Spleen (tissue), 11 donors: ENCODE measurements at regions not wholly inside any gene's neighbourhood (a gene's known extent, or its start where the extent isn't known, plus 50 kb on each side); places are given as distances from the start of the nearest gene placed in this dataset.

Experiments used
- DNase-seq: peaks from one replicate; pipeline ENCODE4 v3.0.0-alpha.2; 2020
- H3K27ac ChIP-seq, 8 donors: fragments of 200-600 bp; sonication (generic) in 7 of 8; 1 replicate in 4 of 8; 2 replicates in 4 of 8; pipeline versions ENCODE4 v1.5.0 to v1.8.0; 2016 to 2021; ENCODE audit warnings: inconsistent platforms in 4 of 8, mild to moderate bottlenecking in 4 of 8, moderate library complexity in 1 of 8
- H3K27me3 ChIP-seq, 7 donors: fragments of 200-600 bp; sonication (generic) in 6 of 7; replicated peaks in 1 of 7; 1 replicate in 4 of 7; 2 replicates in 3 of 7; pipeline versions ENCODE4 v1.5.0 to v1.8.0; 2016 to 2021; ENCODE audit warnings: inconsistent platforms in 3 of 7, mild to moderate bottlenecking in 1 of 7
- H3K36me3 ChIP-seq, 6 donors: fragments of 200-600 bp; sonication (generic) in 5 of 6; 1 replicate in 4 of 6; 2 replicates in 2 of 6; pipeline versions ENCODE4 v1.5.0 to v1.8.0; 2016 to 2021; ENCODE audit warnings: inconsistent platforms in 2 of 6
- H3K4me1 ChIP-seq, 6 donors: fragments of 200-600 bp; sonication (generic) in 5 of 6; 1 replicate in 3 of 6; 2 replicates in 3 of 6; pipeline versions ENCODE4 v1.5.0 to v1.8.0; 2016 to 2021; ENCODE audit warnings: inconsistent platforms in 3 of 6
- H3K4me3 ChIP-seq, 8 donors: fragments of 200-600 bp; sonication (generic) in 7 of 8; 1 replicate in 4 of 8; 2 replicates in 4 of 8; pipeline versions ENCODE4 v1.5.0 to v1.8.0; 2016 to 2021; ENCODE audit warnings: inconsistent platforms in 4 of 8, mild to moderate bottlenecking in 4 of 8, moderate library complexity in 2 of 8
- H3K9me3 ChIP-seq, 8 donors: fragments of 200-600 bp; sonication (generic) in 7 of 8; 1 replicate in 4 of 8; 2 replicates in 4 of 8; pipeline versions ENCODE4 v1.5.0 to v1.8.0; 2016 to 2021; ENCODE audit warnings: inconsistent platforms in 4 of 8
- POLR2A ChIP-seq, 3 donors: fragments of 450-650 bp; IDR thresholded peaks; one replicate each; pipeline ENCODE4 v1.5.1; 2017; ENCODE audit warnings: antibody characterized with exemption in 3 of 3, mild to moderate bottlenecking in 1 of 3
- POLR2AphosphoS5 ChIP-seq, 3 donors: sonication (generic); formaldehyde crosslinking; IDR thresholded peaks; one replicate each; pipeline ENCODE4 v1.5.1; 2017; ENCODE audit warnings: antibody characterized with exemption in 3 of 3
- WGBS, 5 donors: extraction: QIAGEN DNeasy Blood & Tissue Kit in 3 of 5; methylation state at CpG; one replicate each; pipeline versions ENCODE4 v1.1.5 to v1.1.7; 2013 to 2018; 5-methylcytosine and 5-hydroxymethylcytosine counted together
- intact Hi-C: fragments of 100-400 bp; cut with DNase I; formaldehyde crosslinking; loops from one replicate; pipeline ENCODE4 v1.15.0; 2023; ENCODE audit warnings: low total_unique reads
- TF ChIP-seq, protein P1 (sequence below), 11 experiments: fragments of 200-600 bp in 7 of 11; fragments of 450-650 bp in 4 of 11; sonication (generic) in 4 of 11; IDR thresholded peaks in 8 of 11; conservative IDR thresholded peaks in 3 of 11; 1 replicate in 7 of 11; 2 replicates in 4 of 11; pipeline versions ENCODE4 v1.4.0 to v1.8.0; 2016 to 2021; ENCODE audit warnings: antibody characterized with exemption in 11 of 11, inconsistent platforms in 4 of 11, mild to moderate bottlenecking in 1 of 11
- donor health status: healthy with polysubstance abuse.
- donor health status: DM: no; HTN: no; CAD: no; lungs with moderate emphysema.
- donor health status: DM: no; HTN: no; CAD: no.
- donor health status: Bipolar disorder and iron deficiency.
- donor health status: healthy.
- donor health status: DM: no; HTN: no; CAD: no.
- donor health status: DM: yes; HTN: yes; CAD: no.

GRCh38 chr14:53628261-53628660 lies 328.4 kb downstream of the BMP4 start:
- Histone ChIP-seq H3K9me3 (no peaks in the 10 kb centered on the region), H3K4me3 (no peak overlapping the region), H3K27me3 (no peaks in the 10 kb centered on the region), H3K36me3 (no peaks in the 10 kb centered on the region), H3K27ac (no peak overlapping the region), H3K4me1 (no peaks in the 10 kb centered on the region)
- WGBS, 5 donors, result 48 to 69% (median 60%) methylated on average over 1 of the region's 1 CpG
- intact Hi-C loops, result no loop called here
- no peak for DNase-seq
- TF ChIP-seq, protein P1, sequence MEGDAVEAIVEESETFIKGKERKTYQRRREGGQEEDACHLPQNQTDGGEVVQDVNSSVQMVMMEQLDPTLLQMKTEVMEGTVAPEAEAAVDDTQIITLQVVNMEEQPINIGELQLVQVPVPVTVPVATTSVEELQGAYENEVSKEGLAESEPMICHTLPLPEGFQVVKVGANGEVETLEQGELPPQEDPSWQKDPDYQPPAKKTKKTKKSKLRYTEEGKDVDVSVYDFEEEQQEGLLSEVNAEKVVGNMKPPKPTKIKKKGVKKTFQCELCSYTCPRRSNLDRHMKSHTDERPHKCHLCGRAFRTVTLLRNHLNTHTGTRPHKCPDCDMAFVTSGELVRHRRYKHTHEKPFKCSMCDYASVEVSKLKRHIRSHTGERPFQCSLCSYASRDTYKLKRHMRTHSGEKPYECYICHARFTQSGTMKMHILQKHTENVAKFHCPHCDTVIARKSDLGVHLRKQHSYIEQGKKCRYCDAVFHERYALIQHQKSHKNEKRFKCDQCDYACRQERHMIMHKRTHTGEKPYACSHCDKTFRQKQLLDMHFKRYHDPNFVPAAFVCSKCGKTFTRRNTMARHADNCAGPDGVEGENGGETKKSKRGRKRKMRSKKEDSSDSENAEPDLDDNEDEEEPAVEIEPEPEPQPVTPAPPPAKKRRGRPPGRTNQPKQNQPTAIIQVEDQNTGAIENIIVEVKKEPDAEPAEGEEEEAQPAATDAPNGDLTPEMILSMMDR (IDR thresholded peaks at IDR 0.05 in 8 of 11, conservative IDR thresholded peaks at IDR 0.05 in 3 of 11), result no peak
- TF ChIP-seq POLR2AphosphoS5 (IDR thresholded peaks at IDR 0.05) (no peak), POLR2A (IDR thresholded peaks at IDR 0.05) (no peak)

- Histone ChIP-seq H3K9me3 (no peaks in the 10 kb centered on the region), H3K36me3 (no peaks in the 10 kb centered on the region), H3K4me1 (no peaks in the 10 kb centered on the region), H3K27ac (no peak overlapping the region), H3K4me3 (no peak overlapping the region), H3K27me3 (no peaks in the 10 kb centered on the region)
- intact Hi-C loops, result no loop called here
- no peak for DNase-seq
- TF ChIP-seq POLR2AphosphoS5 (IDR thresholded peaks at IDR 0.05), result no peak
- TF ChIP-seq, protein P1 (IDR thresholded peaks at IDR 0.05 in 8 of 11, conservative IDR thresholded peaks at IDR 0.05 in 3 of 11), result no peak
- no peak for TF ChIP-seq POLR2A (IDR thresholded peaks at IDR 0.05)
- WGBS, 5 donors, result 73 to 95% (median 78%) methylated on average over 2 of the region's 2 CpGs
These were observed 329.9 kb downstream of the BMP4 start for GRCh38 chr14:53626761-53627160.

DNA sequence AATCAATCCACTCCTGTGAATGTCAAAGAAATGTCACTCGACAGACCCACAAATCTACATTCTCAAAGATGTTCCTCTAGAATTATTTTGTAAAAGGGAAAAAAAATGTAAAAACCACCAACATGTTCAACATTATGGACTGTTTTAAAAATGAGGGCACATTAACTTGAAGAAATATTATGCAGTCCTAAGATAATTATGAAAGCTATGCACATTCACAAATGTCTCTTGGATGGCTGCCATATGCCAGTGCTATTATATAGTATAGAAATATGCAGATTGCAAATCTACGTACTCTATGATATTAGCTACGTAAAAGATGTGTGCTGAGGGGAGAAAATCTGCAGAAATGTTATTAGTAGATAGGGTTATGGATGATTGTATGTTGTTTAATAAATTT lies 334.2 kb downstream of the BMP4 start:
- 75 to 88% (median 86%) methylated on average over 3 of the region's 3 CpGs for WGBS, 5 donors
- DNase-seq, result no peak
- Histone ChIP-seq H3K9me3 (no peaks in the 10 kb centered on the region), H3K4me1 (no peaks in the 10 kb centered on the region), H3K4me3 (no peak overlapping the region), H3K27me3 (no peaks in the 10 kb centered on the region), H3K36me3 (no peaks in the 10 kb centered on the region), H3K27ac (no peak overlapping the region)
- TF ChIP-seq POLR2A (IDR thresholded peaks at IDR 0.05), result no peak
- TF ChIP-seq, protein P1 (IDR thresholded peaks at IDR 0.05 in 8 of 11, conservative IDR thresholded peaks at IDR 0.05 in 3 of 11), result no peak
- TF ChIP-seq POLR2AphosphoS5 (IDR thresholded peaks at IDR 0.05), result no peak
- intact Hi-C loops, result no loop called here

DNA sequence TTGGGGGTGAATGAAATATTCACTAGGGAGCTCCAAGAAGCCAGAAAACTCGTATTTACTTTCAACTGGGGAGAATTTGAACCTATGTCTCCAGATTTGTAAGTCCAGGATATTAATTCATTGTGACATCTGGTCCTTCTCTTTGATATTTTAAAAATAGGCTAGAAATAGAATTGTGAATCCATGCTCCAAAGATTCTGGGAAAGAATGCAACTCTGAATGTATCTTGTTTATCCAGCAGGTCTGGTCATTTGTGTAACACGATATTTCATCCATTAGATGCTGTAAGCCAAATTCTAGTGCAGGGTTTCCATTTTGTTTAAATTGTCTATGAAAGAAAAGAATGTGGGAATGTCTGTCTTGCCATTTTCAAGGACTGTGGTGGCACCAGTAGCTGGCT lies 334.7 kb downstream of the BMP4 start:
- 59 to 72% (median 62%) methylated on average over 2 of the region's 2 CpGs for WGBS, 5 donors
- no peak overlapping the region for H3K27ac ChIP-seq

More for the DNA sequence above, 334.7 kb downstream of the BMP4 start:
- intact Hi-C loops, result no loop called here
- Histone ChIP-seq H3K9me3 (no peaks in the 10 kb centered on the region), H3K4me3 (no peak overlapping the region), H3K27me3 (no peaks in the 10 kb centered on the region), H3K36me3 (no peaks in the 10 kb centered on the region), H3K4me1 (no peaks in the 10 kb centered on the region)
- DNase-seq, result no peak
- TF ChIP-seq, protein P1 (IDR thresholded peaks at IDR 0.05 in 8 of 11, conservative IDR thresholded peaks at IDR 0.05 in 3 of 11), result no peak
- TF ChIP-seq POLR2AphosphoS5 (IDR thresholded peaks at IDR 0.05), result no peak
- no peak for TF ChIP-seq POLR2A (IDR thresholded peaks at IDR 0.05)
